ENCODE measurements at regions not wholly inside any gene's neighbourhood (a gene's known extent, or its start where the extent isn't known, plus 50 kb on each side); places are given as distances from the start of the nearest gene placed in this dataset.
A peak's percentile ranks its signal among the peaks of the same experiment; 100 is the strongest.
"Not testable (repeated sequence)": the region's sequence is repeated elsewhere in the genome, so short reads cannot be mapped to it uniquely, and the experiment has no call there.

GRCh38 chr14:49286257-49286983 is 299.8 kb downstream of the RPS29 start:
- Mint-ChIP-seq H3K4me3 (no peak overlapping the region), H3K9me3 (no peaks in the 10 kb centered on the region), H3K27ac (no peak overlapping the region), H3K4me1 (peaks cover 0 to 3% (median 0%) of the 10 kb centered on the region in 3 donors), H3K27me3 (peaks cover 7% of the 10 kb centered on the region), H3K36me3 (peaks cover 4% of the 10 kb centered on the region)

GRCh38 chr14:49280566-49280965 is 305.6 kb downstream of the RPS29 start:
- no peaks in the 10 kb centered on the region for H3K9me3 Mint-ChIP-seq
- no peak overlapping the region for H3K27ac Mint-ChIP-seq
- H3K4me1 Mint-ChIP-seq, result peaks cover 0 to 3% (median 0%) of the 10 kb centered on the region in 3 donors
- H3K36me3 Mint-ChIP-seq, result peaks cover 3% of the 10 kb centered on the region
- no peak overlapping the region for H3K4me3 Mint-ChIP-seq
- H3K27me3 Mint-ChIP-seq, result no peaks in the 10 kb centered on the region

- no peaks in the 10 kb centered on the region for H3K27me3 Mint-ChIP-seq
- no peak overlapping the region for H3K4me3 Mint-ChIP-seq
- H3K27ac Mint-ChIP-seq, result no peak overlapping the region
- H3K4me1 Mint-ChIP-seq, result no peaks in the 10 kb centered on the region
- H3K36me3 Mint-ChIP-seq, result no peaks in the 10 kb centered on the region
- H3K9me3 Mint-ChIP-seq, result peaks cover 0 to 3% (median 1%) of the 10 kb centered on the region in 3 donors
Measured at GRCh38 chr14:49250517-49250916, 335.7 kb downstream of the RPS29 start.

- Mint-ChIP-seq H3K4me1 (no peaks in the 10 kb centered on the region), H3K4me3 (no peak overlapping the region), H3K36me3 (no peaks in the 10 kb centered on the region), H3K9me3 (peaks cover 0 to 6% (median 4%) of the 10 kb centered on the region in 3 donors), H3K27ac (no peak overlapping the region), H3K27me3 (no peaks in the 10 kb centered on the region)
Measured at GRCh38 chr14:49250109-49250508, 336.1 kb downstream of the RPS29 start.

- Mint-ChIP-seq H3K9me3 (peaks cover 0 to 6% (median 4%) of the 10 kb centered on the region in 3 donors), H3K4me1 (no peaks in the 10 kb centered on the region), H3K36me3 (no peaks in the 10 kb centered on the region), H3K27ac (no peak overlapping the region), H3K27me3 (no peaks in the 10 kb centered on the region), H3K4me3 (no peak overlapping the region)
Measured at GRCh38 chr14:49249022-49249421, 337.2 kb downstream of the RPS29 start.

GRCh38 chr14:49243777-49244176 is 342.4 kb downstream of the RPS29 start:
- not testable (repeated sequence) for H3K36me3 Mint-ChIP-seq, H3K4me3 Mint-ChIP-seq, H3K9me3 Mint-ChIP-seq, H3K27me3 Mint-ChIP-seq, H3K4me1 Mint-ChIP-seq
- peak overlapping the region in 1 of 3 donors; percentile 55 for H3K27ac Mint-ChIP-seq

- Mint-ChIP-seq H3K9me3 (peaks cover 11 to 17% (median 15%) of the 10 kb centered on the region in 3 donors), H3K27me3 (no peaks in the 10 kb centered on the region), H3K4me1 (no peaks in the 10 kb centered on the region), H3K27ac (no peak overlapping the region), H3K36me3 (no peaks in the 10 kb centered on the region), H3K4me3 (no peak overlapping the region)
Measured at GRCh38 chr14:49240383-49240782, 345.8 kb downstream of the RPS29 start.

GRCh38 chr14:49228552-49228951 is 357.6 kb downstream of the RPS29 start:
- Mint-ChIP-seq H3K4me3 (no peak overlapping the region), H3K27ac (no peak overlapping the region), H3K36me3 (no peaks in the 10 kb centered on the region), H3K4me1 (peaks cover 0 to 2% (median 1%) of the 10 kb centered on the region in 3 donors), H3K27me3 (no peaks in the 10 kb centered on the region), H3K9me3 (no peaks in the 10 kb centered on the region)

GRCh38 chr14:49221316-49221715 is 364.9 kb downstream of the RPS29 start:
- Mint-ChIP-seq H3K27ac (peak overlapping the region in 1 of 3 donors; percentile 36), H3K36me3 (no peaks in the 10 kb centered on the region), H3K27me3 (no peaks in the 10 kb centered on the region), H3K9me3 (no peaks in the 10 kb centered on the region), H3K4me1 (no peaks in the 10 kb centered on the region), H3K4me3 (no peak overlapping the region)

GRCh38 chr14:49220492-49220891 is 365.7 kb downstream of the RPS29 start:
- Mint-ChIP-seq H3K27ac (no peak overlapping the region), H3K36me3 (no peaks in the 10 kb centered on the region)

GRCh38 chr14:49218436-49219092 is 367.6 kb downstream of the RPS29 start:
- H3K27me3 Mint-ChIP-seq, result peaks cover 1% of the 10 kb centered on the region
- no peak overlapping the region for H3K27ac Mint-ChIP-seq
- H3K9me3 Mint-ChIP-seq, result no peaks in the 10 kb centered on the region
- H3K4me1 Mint-ChIP-seq, result no peaks in the 10 kb centered on the region
- H3K36me3 Mint-ChIP-seq, result no peaks in the 10 kb centered on the region
- H3K4me3 Mint-ChIP-seq, result no peak overlapping the region

More at GRCh38 chr14:49220492-49220891, 365.7 kb downstream of the RPS29 start:
- H3K27me3 Mint-ChIP-seq, result no peaks in the 10 kb centered on the region
- H3K4me3 Mint-ChIP-seq, result no peak overlapping the region
- no peaks in the 10 kb centered on the region for H3K4me1 Mint-ChIP-seq
- no peaks in the 10 kb centered on the region for H3K9me3 Mint-ChIP-seq

GRCh38 chr14:49212721-49213120 is 373.5 kb downstream of the RPS29 start:
- Mint-ChIP-seq H3K27ac (no peak overlapping the region), H3K9me3 (no peaks in the 10 kb centered on the region), H3K4me3 (no peak overlapping the region), H3K27me3 (peaks cover 1% of the 10 kb centered on the region), H3K4me1 (no peaks in the 10 kb centered on the region), H3K36me3 (no peaks in the 10 kb centered on the region)

GRCh38 chr14:49209416-49209815 is 376.8 kb downstream of the RPS29 start:
- Mint-ChIP-seq H3K4me1 (no peaks in the 10 kb centered on the region), H3K27ac (no peak overlapping the region), H3K4me3 (no peak overlapping the region), H3K27me3 (no peaks in the 10 kb centered on the region), H3K36me3 (no peaks in the 10 kb centered on the region), H3K9me3 (no peaks in the 10 kb centered on the region)

GRCh38 chr14:49206828-49207227 is 379.4 kb downstream of the RPS29 start:
- H3K27ac Mint-ChIP-seq, result no peak overlapping the region
- H3K9me3 Mint-ChIP-seq, result no peaks in the 10 kb centered on the region
- no peaks in the 10 kb centered on the region for H3K4me1 Mint-ChIP-seq
- H3K36me3 Mint-ChIP-seq, result peaks cover 2% of the 10 kb centered on the region
- no peak overlapping the region for H3K4me3 Mint-ChIP-seq
- H3K27me3 Mint-ChIP-seq, result no peaks in the 10 kb centered on the region

- Mint-ChIP-seq H3K27me3 (no peaks in the 10 kb centered on the region), H3K4me1 (peaks cover 0 to 1% (median 0%) of the 10 kb centered on the region in 3 donors), H3K9me3 (no peaks in the 10 kb centered on the region), H3K27ac (no peak overlapping the region), H3K4me3 (no peak overlapping the region), H3K36me3 (peaks cover 2% of the 10 kb centered on the region)
Measured at GRCh38 chr14:49203676-49204075, 382.5 kb downstream of the RPS29 start.

GRCh38 chr14:49199159-49199558 is 387.0 kb downstream of the RPS29 start:
- H3K27ac Mint-ChIP-seq, result no peak overlapping the region
- H3K36me3 Mint-ChIP-seq, result peaks cover 2% of the 10 kb centered on the region
- peaks cover 0 to 5% (median 0%) of the 10 kb centered on the region in 3 donors for H3K4me1 Mint-ChIP-seq
- no peak overlapping the region for H3K4me3 Mint-ChIP-seq
- H3K9me3 Mint-ChIP-seq, result peaks cover 0 to 1% (median 0%) of the 10 kb centered on the region in 3 donors
- H3K27me3 Mint-ChIP-seq, result no peaks in the 10 kb centered on the region

Data from IgD-negative memory B cell (primary cell).